GM21737 (cell line): ENCODE measurements at regions not wholly inside any gene's neighbourhood (a gene's known extent, or its start where the extent isn't known, plus 50 kb on each side); places are given as distances from the start of the nearest gene placed in this dataset.

Source experiments
- ATAC-seq: cut with Tn5 transposase; IDR thresholded peaks from one replicate; pipeline ENCODE4 v1.9.1; 2021; ENCODE audit warnings: mild to moderate bottlenecking, moderate library complexity; ENCODE audit not compliant: unreplicated experiment

- ATAC-seq = no peak
These were observed 130.9 kb downstream of the PALM2AKAP2 start for GRCh38 chr9:109910671-109911518.

- no peak for ATAC-seq
These were observed 132.1 kb downstream of the PALM2AKAP2 start for GRCh38 chr9:109912082-109912582.

GRCh38 chr9:109912726-109913460, 132.9 kb downstream of the PALM2AKAP2 start:
- ATAC-seq = no peak

GRCh38 chr9:109913461-109913810, 133.4 kb downstream of the PALM2AKAP2 start:
- ATAC-seq = no peak

GRCh38 chr9:109914280-109915027, 134.5 kb downstream of the PALM2AKAP2 start:
- ATAC-seq = peak; percentile 56

- no peak for ATAC-seq
These were observed 136.3 kb downstream of the PALM2AKAP2 start for GRCh38 chr9:109916316-109916715.

- peak; percentile 70 for ATAC-seq
These were observed 138.6 kb downstream of the PALM2AKAP2 start for GRCh38 chr9:109918339-109919163.

GRCh38 chr9:109919736-109920408, 139.9 kb downstream of the PALM2AKAP2 start:
- ATAC-seq = no peak

GRCh38 chr9:109922617-109923470, 142.8 kb downstream of the PALM2AKAP2 start:
- ATAC-seq = no peak

- no peak for ATAC-seq
These were observed 143.4 kb downstream of the PALM2AKAP2 start for GRCh38 chr9:109923471-109923760.

- ATAC-seq = no peak
These were observed 143.8 kb downstream of the PALM2AKAP2 start for GRCh38 chr9:109923806-109924205.

GRCh38 chr9:109925799-109926198, 145.8 kb downstream of the PALM2AKAP2 start:
- no peak for ATAC-seq

GRCh38 chr9:109926421-109926869, 146.4 kb downstream of the PALM2AKAP2 start:
- no peak for ATAC-seq

- no peak for ATAC-seq
These were observed 151.6 kb downstream of the PALM2AKAP2 start for GRCh38 chr9:109931623-109932022.

GRCh38 chr9:109934136-109934856, 154.3 kb downstream of the PALM2AKAP2 start:
- ATAC-seq = no peak

GRCh38 chr9:109934857-109935215, 154.8 kb downstream of the PALM2AKAP2 start:
- ATAC-seq = no peak

GRCh38 chr9:109935406-109936087, 155.5 kb downstream of the PALM2AKAP2 start:
- ATAC-seq = peak; percentile 68
